Dendritic cell treated with granulocyte-macrophage colony-stimulating factor and Interleukin-4, amounts not matched to agents 40 ng/mL and 50 ng/mL, for 4 days (primary cell): ENCODE measurements at regions not wholly inside any gene's neighbourhood (a gene's known extent, or its start where the extent isn't known, plus 50 kb on each side); places are given as distances from the start of the nearest gene placed in this dataset.

Experiments
- H3K27ac Mint-ChIP-seq: one replicate; pipeline ENCODE4 v1.8.0; 2022; ENCODE audit warnings: mild to moderate bottlenecking, mixed read lengths
- H3K27me3 Mint-ChIP-seq: one replicate; pipeline ENCODE4 v1.8.0; 2022; ENCODE audit warnings: mild to moderate bottlenecking, mixed read lengths
- H3K36me3 Mint-ChIP-seq: one replicate; pipeline ENCODE4 v1.8.0; 2022; ENCODE audit warnings: low read depth, mixed read lengths
- H3K4me1 Mint-ChIP-seq: one replicate; pipeline ENCODE4 v1.8.0; 2022; ENCODE audit warnings: low read depth, mixed read lengths
- H3K4me3 Mint-ChIP-seq: one replicate; pipeline ENCODE4 v1.8.0; 2022; ENCODE audit warnings: mild to moderate bottlenecking, moderate library complexity, mixed read lengths
- H3K9me3 Mint-ChIP-seq: one replicate; pipeline ENCODE4 v1.8.0; 2022; ENCODE audit warnings: mixed read lengths
- intact Hi-C: fragments of 100-400 bp; cut with micrococcal nuclease; formaldehyde crosslinking; loops from one replicate; pipeline ENCODE4 v1.15.0; 2022

DNA sequence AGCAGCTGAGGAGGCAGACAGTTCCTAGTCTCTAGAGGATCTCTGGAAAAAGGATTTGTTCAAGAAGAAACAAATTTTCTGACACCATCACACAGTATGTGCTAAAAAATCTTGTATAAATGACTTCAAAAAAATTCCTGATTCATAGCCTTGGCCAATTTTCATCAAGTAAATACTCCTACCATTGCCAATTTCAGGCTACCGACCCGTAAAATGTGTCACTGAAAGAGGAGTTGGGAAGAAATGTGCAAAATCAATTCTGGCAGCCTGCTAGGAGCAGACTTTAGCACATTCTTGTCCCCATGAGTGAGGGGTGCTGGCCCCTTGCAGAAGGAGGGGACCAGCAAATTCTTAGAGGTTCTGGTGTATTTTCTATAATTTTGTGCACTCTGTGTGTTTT, 109.4 kb downstream of the TMEM30B start:
- intact Hi-C loops = no loop called here
- Mint-ChIP-seq H3K36me3 (no peaks in the 10 kb centered on the region), H3K4me3 (no peak overlapping the region), H3K4me1 (no peaks in the 10 kb centered on the region), H3K9me3 (peaks cover 12% of the 10 kb centered on the region), H3K27ac (no peak overlapping the region), H3K27me3 (peaks cover 12% of the 10 kb centered on the region)

DNA sequence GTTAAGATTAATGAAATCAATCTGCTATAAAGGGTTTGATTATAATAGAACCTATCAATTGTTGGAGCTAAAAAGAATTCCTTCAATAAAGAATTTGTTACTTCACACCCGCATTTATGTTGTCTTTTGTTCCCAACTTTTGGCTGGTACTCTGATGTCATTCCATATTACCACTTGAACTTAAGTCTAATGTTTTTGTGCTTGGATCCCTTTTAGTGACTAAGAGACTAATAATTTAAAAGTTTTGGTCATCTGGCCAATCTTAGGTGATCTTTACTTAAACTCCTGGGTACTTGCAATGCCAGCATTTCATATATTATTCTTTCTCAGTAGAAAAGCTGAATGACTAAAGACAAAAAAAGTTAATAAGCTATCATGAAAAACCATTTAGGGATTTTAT, 113.0 kb downstream of the TMEM30B start:
- H3K27ac Mint-ChIP-seq = no peak overlapping the region
- peaks cover 6% of the 10 kb centered on the region for H3K4me1 Mint-ChIP-seq
- no peaks in the 10 kb centered on the region for H3K36me3 Mint-ChIP-seq
- H3K9me3 Mint-ChIP-seq = peaks cover 18% of the 10 kb centered on the region
- intact Hi-C loops = no loop called here
- H3K4me3 Mint-ChIP-seq = no peak overlapping the region
- H3K27me3 Mint-ChIP-seq = peaks cover 17% of the 10 kb centered on the region

DNA sequence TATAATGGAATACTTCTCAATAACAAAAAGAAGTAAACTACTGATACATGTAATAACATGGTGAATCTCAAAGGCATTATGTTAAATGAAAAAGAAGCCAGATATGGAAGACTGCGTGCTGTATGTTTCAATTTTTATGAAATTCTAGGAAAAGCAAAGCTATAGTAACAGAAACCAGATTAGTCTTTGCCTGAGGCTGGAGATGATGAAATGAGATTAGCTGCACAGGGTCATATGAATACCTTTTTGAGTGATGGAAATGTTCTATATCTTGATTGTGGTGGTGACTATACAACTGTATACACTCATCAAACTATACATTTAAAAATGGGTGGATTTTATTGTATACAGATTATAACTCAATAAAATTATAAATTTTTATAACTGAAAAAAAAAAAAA, 113.5 kb downstream of the TMEM30B start:
- no peak overlapping the region for H3K27ac Mint-ChIP-seq
- peaks cover 6% of the 10 kb centered on the region for H3K4me1 Mint-ChIP-seq
- intact Hi-C loops = no loop called here
- H3K27me3 Mint-ChIP-seq = peaks cover 17% of the 10 kb centered on the region
- H3K36me3 Mint-ChIP-seq = no peaks in the 10 kb centered on the region
- peaks cover 13% of the 10 kb centered on the region for H3K9me3 Mint-ChIP-seq
- H3K4me3 Mint-ChIP-seq = no peak overlapping the region

DNA sequence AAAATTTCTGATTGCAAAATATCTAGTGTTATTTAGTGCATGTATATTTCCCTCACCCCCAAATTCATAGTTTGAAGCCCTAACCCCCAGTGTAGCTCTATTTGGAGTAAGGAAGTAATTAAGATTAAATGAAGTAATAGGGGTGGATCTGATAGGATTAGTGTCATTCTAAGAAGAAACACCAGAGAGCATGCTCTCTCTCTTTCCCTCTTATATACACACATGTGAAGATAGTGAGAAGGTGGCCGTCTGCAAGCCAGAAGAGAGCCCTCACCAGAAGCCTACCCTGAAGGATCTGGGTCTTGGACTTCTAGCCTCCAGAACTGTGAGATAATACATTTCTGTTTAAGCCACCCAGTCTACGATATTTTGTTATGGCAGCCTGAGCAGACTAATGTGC, 120.3 kb downstream of the TMEM30B start:
- Mint-ChIP-seq H3K4me1 (peaks cover 7% of the 10 kb centered on the region), H3K36me3 (no peaks in the 10 kb centered on the region), H3K9me3 (peaks cover 10% of the 10 kb centered on the region), H3K4me3 (no peak overlapping the region), H3K27me3 (peaks cover 9% of the 10 kb centered on the region), H3K27ac (no peak overlapping the region)
- intact Hi-C loops = no loop called here

DNA sequence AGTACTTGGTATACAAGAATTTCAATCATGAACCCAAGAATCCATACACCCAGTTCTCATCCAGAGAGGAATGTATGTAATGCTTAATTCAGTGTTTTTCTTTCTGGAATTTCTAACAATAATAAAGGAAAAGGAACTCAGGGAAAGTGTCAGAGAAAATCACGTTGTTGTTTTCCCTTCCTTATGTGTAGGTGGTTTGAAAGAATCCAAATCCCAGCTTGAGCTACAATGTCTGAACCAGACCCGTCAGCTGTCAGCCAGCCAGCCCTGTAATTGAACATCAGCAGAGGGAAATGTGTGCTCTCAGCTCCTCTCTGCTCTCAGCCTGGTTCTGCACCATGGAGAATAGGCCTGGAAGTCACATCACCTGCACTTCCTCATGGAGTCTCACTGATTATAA, 126.5 kb downstream of the TMEM30B start:
- H3K27ac Mint-ChIP-seq = no peak overlapping the region
- no peaks in the 10 kb centered on the region for H3K36me3 Mint-ChIP-seq
- H3K27me3 Mint-ChIP-seq = peaks cover 5% of the 10 kb centered on the region
- intact Hi-C loops = no loop called here
- H3K4me1 Mint-ChIP-seq = peaks cover 23% of the 10 kb centered on the region
- no peaks in the 10 kb centered on the region for H3K9me3 Mint-ChIP-seq
- H3K4me3 Mint-ChIP-seq = no peak overlapping the region

DNA sequence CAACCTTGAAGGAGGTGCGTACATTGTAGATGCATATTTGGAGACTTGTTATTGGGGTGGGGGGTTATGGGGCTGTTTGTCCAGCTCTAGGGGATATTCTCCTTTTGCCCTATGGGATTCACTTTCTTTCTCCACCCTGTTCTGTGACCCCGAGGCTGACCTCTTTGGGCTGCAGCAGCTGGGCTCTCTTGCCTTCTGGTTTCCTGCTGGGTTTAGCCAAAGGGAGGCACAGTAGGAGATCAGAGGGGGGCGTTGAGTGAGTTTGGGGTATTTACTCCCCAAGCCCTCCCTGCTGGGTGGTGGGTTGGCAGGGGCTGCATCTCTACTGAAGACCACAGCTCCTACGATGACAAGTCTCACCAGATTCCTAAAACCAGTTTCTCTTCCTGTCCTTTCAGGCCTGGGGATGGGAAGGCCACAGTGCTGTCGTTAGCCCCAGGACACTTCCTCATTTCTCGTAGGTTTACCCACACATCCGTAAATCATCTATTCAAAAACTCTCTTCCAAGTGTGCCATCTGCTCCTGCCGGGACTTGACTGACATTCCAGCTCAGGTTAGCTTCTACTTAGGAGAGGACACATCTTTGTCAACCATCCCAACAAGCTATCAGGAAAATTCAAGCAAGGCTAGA, 127.1 kb downstream of the TMEM30B start:
- H3K36me3 Mint-ChIP-seq = no peaks in the 10 kb centered on the region
- H3K9me3 Mint-ChIP-seq = no peaks in the 10 kb centered on the region
- no peak overlapping the region for H3K27ac Mint-ChIP-seq

DNA sequence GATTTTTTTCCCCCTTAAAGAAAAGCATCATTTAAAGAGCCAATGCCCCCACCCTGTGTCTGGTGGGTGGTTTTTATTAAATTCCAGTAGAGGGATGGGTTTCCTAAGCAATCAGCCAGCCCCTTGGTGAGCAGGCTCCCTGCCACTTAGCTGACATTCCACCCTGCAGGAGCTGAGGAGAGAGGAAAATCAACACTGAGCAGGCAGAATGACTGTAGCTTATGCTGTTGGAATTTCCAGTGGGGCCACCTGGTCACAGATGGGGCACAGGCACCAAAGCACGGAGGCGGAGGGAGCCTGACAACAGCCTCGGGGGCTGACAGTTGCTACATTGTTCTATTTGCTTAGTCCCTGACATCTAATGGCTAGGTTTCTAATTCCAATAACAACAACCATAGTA, 127.7 kb downstream of the TMEM30B start:
- intact Hi-C loops = no loop called here
- Mint-ChIP-seq H3K4me1 (peaks cover 23% of the 10 kb centered on the region), H3K27me3 (peaks cover 8% of the 10 kb centered on the region), H3K27ac (no peak overlapping the region), H3K4me3 (no peak overlapping the region), H3K36me3 (no peaks in the 10 kb centered on the region), H3K9me3 (no peaks in the 10 kb centered on the region)

More for the DNA sequence above, 127.1 kb downstream of the TMEM30B start:
- Mint-ChIP-seq H3K4me1 (peaks cover 23% of the 10 kb centered on the region), H3K27me3 (peaks cover 8% of the 10 kb centered on the region), H3K4me3 (no peak overlapping the region)
- intact Hi-C loops = no loop called here

DNA sequence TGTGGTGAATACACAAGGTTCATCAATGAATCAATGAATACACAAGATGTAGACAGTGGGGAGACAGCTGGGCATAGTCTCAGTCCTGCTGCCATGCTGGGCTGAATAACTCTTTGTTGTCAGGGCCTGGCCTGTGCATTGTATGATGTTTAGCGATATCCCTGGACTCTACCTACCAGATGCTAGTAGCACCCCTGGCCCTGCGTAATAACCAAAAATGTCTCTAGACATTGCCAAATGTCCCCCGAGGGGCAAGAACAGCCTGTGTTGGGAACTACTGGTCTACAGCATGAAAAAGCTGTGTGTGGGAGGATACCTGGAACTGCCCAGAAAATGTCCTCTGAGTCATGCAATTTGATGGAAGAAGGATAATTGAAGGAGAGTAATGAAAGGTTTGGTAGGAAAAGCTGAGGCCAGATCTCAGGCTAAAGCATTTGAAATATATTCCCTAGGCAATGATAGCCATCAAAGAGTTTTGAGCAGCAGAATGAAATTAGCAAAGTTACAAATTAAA, 128.2 kb downstream of the TMEM30B start:
- H3K27me3 Mint-ChIP-seq = peaks cover 8% of the 10 kb centered on the region
- no peaks in the 10 kb centered on the region for H3K36me3 Mint-ChIP-seq
- H3K4me3 Mint-ChIP-seq = no peak overlapping the region
- no peaks in the 10 kb centered on the region for H3K9me3 Mint-ChIP-seq
- H3K4me1 Mint-ChIP-seq = peaks cover 23% of the 10 kb centered on the region
- H3K27ac Mint-ChIP-seq = no peak overlapping the region
- intact Hi-C loops = no loop called here

DNA sequence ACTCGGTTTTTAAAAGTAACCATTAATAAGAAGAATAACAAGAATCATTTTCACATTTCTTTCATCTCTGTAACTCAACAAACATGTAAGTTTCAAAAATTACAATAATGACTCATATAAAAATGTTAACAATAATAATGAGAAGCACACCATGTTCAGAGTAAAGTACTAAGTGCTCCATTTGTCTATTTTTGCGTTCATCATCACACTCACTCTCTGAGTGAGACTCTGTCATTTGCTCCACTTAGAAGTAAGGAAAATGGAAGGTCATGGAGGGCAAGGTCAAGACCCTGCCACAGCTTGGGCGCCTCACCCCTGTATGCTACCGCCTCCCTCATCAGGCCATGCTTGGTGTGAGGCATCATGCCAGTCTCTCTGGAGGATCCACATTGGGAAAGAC, 129.9 kb downstream of the TMEM30B start:
- intact Hi-C loops = no loop called here
- Mint-ChIP-seq H3K4me1 (peaks cover 22% of the 10 kb centered on the region), H3K9me3 (peaks cover 10% of the 10 kb centered on the region), H3K27me3 (peaks cover 8% of the 10 kb centered on the region), H3K36me3 (no peaks in the 10 kb centered on the region), H3K4me3 (no peak overlapping the region), H3K27ac (no peak overlapping the region)

DNA sequence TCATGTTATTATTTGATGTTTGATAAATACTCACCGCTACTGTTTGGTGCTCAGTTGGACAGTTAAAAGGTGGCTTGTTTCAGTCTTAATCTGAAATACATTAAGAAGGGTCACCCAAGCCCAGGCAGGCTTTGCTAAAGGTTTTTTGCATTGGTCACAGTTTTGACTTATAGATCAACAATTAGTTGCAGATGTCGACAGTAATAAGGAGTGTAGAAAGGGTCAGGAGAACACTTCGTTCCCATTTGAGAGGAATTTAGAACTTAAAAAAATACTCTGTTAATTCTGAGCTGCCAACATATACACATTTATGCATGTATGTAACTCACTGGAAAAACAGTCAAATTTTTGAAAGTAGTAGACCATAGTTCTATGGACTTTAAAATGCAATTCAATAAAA, 130.3 kb downstream of the TMEM30B start:
- Mint-ChIP-seq H3K4me3 (no peak overlapping the region), H3K27me3 (peaks cover 8% of the 10 kb centered on the region), H3K9me3 (peaks cover 10% of the 10 kb centered on the region), H3K36me3 (no peaks in the 10 kb centered on the region), H3K4me1 (peaks cover 22% of the 10 kb centered on the region), H3K27ac (no peak overlapping the region)
- intact Hi-C loops = no loop called here

DNA sequence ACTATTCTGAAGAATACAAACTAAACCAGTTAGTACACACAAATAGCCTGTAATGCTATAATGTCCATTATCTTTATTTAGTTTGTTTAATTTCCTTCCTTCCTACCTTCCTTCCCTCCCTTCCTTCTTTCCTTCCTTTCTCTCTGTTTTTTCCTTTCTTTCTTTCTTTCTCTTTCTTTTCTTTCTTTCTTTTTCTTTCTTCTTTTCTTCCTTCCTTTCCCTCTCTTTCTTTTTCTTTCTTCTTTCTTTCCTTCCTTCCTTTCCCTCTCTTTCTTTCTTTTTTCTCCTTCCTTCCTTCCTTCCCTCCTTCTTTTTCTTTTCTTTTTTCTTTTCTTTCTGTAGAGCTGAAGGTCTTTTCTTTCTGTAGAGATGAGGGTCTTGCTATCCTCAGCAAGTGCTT, 131.2 kb downstream of the TMEM30B start:
- H3K27ac Mint-ChIP-seq = no peak overlapping the region
- intact Hi-C loops = no loop called here
- peaks cover 19% of the 10 kb centered on the region for H3K9me3 Mint-ChIP-seq

DNA sequence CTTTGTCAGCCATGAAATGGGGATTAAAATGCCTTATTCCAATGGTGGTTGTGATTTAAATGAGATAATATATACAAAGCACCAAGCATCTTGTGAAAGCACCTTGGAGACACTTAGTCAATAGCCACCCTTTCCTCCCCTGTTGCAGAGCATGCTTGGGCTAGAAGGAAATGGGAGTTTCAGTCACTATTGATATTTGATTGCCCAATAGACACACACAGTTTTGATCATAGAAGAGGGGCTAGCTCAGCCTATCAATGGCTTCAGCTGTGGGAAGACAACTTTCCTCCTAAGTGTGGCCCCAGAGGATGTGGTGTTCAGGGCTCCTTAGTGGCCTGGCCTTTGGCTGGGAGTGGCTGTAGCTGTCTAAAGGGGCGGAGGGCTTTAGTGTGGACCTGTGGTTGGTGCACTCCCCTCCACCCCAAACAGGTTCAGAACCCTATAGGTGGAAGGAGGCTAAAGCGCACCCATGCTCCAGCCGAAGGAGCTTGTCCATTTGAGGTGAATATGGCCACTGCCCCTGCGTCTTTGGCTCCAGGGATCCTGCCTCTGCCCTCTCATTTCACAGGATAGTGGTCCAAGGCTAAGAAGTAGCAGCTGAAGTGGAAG, 132.3 kb downstream of the TMEM30B start:
- peaks cover 15% of the 10 kb centered on the region for H3K4me1 Mint-ChIP-seq
- intact Hi-C loops = no loop called here

More for the DNA sequence above, 131.2 kb downstream of the TMEM30B start:
- peaks cover 8% of the 10 kb centered on the region for H3K27me3 Mint-ChIP-seq
- H3K4me1 Mint-ChIP-seq = peaks cover 22% of the 10 kb centered on the region
- H3K4me3 Mint-ChIP-seq = no peak overlapping the region
- H3K36me3 Mint-ChIP-seq = no peaks in the 10 kb centered on the region

DNA sequence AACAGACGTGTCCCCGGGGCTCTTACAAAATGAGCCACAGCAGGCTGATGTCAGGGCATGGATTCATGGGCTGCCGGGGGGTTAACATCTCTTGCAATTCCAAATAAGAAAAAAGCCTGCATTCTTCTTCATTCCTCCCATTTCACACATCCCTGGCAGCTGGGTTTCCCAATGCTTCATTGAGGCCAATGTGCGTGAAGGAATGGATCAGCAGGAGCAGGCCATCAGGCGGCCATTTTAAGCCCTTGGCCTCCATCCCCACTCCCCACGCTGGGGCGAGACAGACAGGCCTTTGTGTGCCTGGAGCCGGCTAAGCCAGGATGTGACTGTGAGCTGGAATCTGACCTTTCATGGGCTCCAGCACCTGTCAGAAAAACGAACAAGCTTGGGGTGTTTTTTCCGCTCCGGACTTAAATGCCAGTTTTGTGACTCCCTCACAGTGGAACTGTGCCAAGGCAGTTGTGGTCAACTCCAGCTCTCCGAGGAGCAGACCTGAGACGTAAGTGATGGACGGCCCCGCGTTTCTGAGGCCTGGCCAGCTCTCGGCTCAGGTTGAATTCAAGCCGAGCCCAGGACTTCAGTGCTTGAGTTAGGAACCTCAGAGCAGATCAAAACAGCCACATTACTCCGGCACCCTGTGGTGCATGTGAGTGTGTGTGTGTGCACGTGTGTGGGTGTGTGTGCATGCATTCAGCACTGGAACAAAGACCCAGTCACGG, 133.1 kb downstream of the TMEM30B start:
- intact Hi-C loops = no loop called here

More for the DNA sequence above, 132.3 kb downstream of the TMEM30B start:
- Mint-ChIP-seq H3K4me3 (no peak overlapping the region), H3K27me3 (peaks cover 8% of the 10 kb centered on the region), H3K36me3 (peaks cover 7% of the 10 kb centered on the region), H3K27ac (no peak overlapping the region), H3K9me3 (peaks cover 29% of the 10 kb centered on the region)

DNA sequence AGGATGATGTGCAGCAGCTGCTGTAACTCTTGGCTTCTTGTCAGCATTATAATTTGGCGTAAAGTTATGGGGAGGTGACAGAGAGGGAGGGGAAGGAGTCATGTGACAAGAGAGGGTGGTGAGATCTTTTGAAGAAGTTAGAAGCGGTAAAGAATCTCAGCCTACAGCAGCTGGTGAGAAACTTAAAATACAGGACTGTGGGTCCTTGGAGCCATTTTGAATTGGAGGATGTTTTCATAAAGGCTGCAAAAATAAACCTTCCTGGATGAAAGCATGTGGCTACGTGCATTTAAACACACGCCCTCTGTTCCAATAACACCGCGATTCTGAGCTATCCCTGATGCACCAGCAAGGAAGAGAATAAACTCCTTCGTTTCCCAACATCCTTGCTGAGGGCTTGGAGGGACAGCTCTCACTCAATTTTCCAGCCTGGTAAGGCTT, 133.7 kb downstream of the TMEM30B start:
- H3K36me3 Mint-ChIP-seq = peaks cover 7% of the 10 kb centered on the region
- no peak overlapping the region for H3K4me3 Mint-ChIP-seq
- H3K27ac Mint-ChIP-seq = no peak overlapping the region
- H3K9me3 Mint-ChIP-seq = peaks cover 40% of the 10 kb centered on the region
- peaks cover 8% of the 10 kb centered on the region for H3K27me3 Mint-ChIP-seq
- intact Hi-C loops = no loop called here
- H3K4me1 Mint-ChIP-seq = peaks cover 6% of the 10 kb centered on the region

More for the DNA sequence above, 133.1 kb downstream of the TMEM30B start:
- peaks cover 7% of the 10 kb centered on the region for H3K36me3 Mint-ChIP-seq
- H3K4me3 Mint-ChIP-seq = no peak overlapping the region
- H3K27me3 Mint-ChIP-seq = peaks cover 8% of the 10 kb centered on the region
- H3K9me3 Mint-ChIP-seq = peaks cover 38% of the 10 kb centered on the region
- H3K4me1 Mint-ChIP-seq = peaks cover 9% of the 10 kb centered on the region
- H3K27ac Mint-ChIP-seq = no peak overlapping the region
